Endodermal cell (in vitro differentiated cells): ENCODE measurements at regions not wholly inside any gene's neighbourhood (a gene's known extent, or its start where the extent isn't known, plus 50 kb on each side); places are given as distances from the start of the nearest gene placed in this dataset.

Experiments
- DNase-seq: peaks from one replicate; pipeline ENCODE4 v3.0.0-alpha.2; 2017
- H3K27ac ChIP-seq: 2 replicates; pipeline ENCODE4 v1.5.1; 2013; ENCODE audit warnings: mild to moderate bottlenecking, low read depth, low read length, moderate library complexity
- H3K27me3 ChIP-seq: 2 replicates; pipeline ENCODE4 v1.6.1; 2013; ENCODE audit warnings: mild to moderate bottlenecking, low read length, moderate library complexity; ENCODE audit not compliant: insufficient read depth, control insufficient read depth, poor library complexity, severe bottlenecking
- H3K36me3 ChIP-seq: 2 replicates; pipeline ENCODE4 v1.7.0; 2013; ENCODE audit warnings: mild to moderate bottlenecking, low read length, moderate library complexity; ENCODE audit not compliant: control insufficient read depth, insufficient read depth
- H3K4me1 ChIP-seq: one replicate; pipeline ENCODE4 v1.7.0; 2013; ENCODE audit warnings: low read length; ENCODE audit not compliant: control insufficient read depth, insufficient read depth
- H3K4me3 ChIP-seq: 2 replicates; pipeline ENCODE4 v1.5.1; 2013; ENCODE audit warnings: mild to moderate bottlenecking, low read length, moderate library complexity
- H3K9ac ChIP-seq: 2 replicates; pipeline ENCODE4 v1.6.1; 2013; ENCODE audit warnings: mild to moderate bottlenecking, low read length, moderate library complexity; ENCODE audit not compliant: poor library complexity, severe bottlenecking; ENCODE audit errors: extremely low read depth
- H3K9me3 ChIP-seq: 2 replicates; pipeline ENCODE4 v1.6.1; 2013; ENCODE audit warnings: mild to moderate bottlenecking, low read length, moderate library complexity; ENCODE audit not compliant: control insufficient read depth
- H3K27ac Mint-ChIP-seq: 2 replicates; pipeline ENCODE4 v1.8.0; 2020; ENCODE audit warnings: mixed read lengths
- H3K27me3 Mint-ChIP-seq: 2 replicates; pipeline ENCODE4 v1.8.0; 2021; ENCODE audit warnings: mild to moderate bottlenecking, mixed read lengths; ENCODE audit not compliant: insufficient read depth
- H3K36me3 Mint-ChIP-seq: 2 replicates; pipeline ENCODE4 v1.8.0; 2020; ENCODE audit warnings: low read depth, mixed read lengths
- H3K4me1 Mint-ChIP-seq: 2 replicates; pipeline ENCODE4 v1.8.0; 2020; ENCODE audit warnings: mixed read lengths
- H3K4me3 Mint-ChIP-seq: 2 replicates; pipeline ENCODE4 v1.8.0; 2020; ENCODE audit warnings: mild to moderate bottlenecking, moderate library complexity, mixed read lengths
- H3K9me3 Mint-ChIP-seq: 2 replicates; pipeline ENCODE4 v1.8.0; 2020; ENCODE audit warnings: mild to moderate bottlenecking, mixed read lengths
- CTCF ChIP-seq: fragments of 200-600 bp; sonication (generic); conservative IDR thresholded peaks from 2 replicates; pipeline ENCODE4 v1.5.0; 2021; ENCODE audit warnings: antibody characterized with exemption, mild to moderate bottlenecking
- WGBS, 2 experiments: methylation state at CpG; one replicate each; pipeline versions ENCODE4 v1.1.5 to v1.1.7; 2013; ENCODE audit warnings: missing lambda C conversion rate in 2 of 2, mixed read lengths in 1 of 2; ENCODE audit not compliant: insufficient coverage in 1 of 2, insufficient read length in 1 of 2; 5-methylcytosine and 5-hydroxymethylcytosine counted together

GRCh38 chr2:147174824-147175254, 670.0 kb upstream of the ACVR2A start:
- Mint-ChIP-seq H3K4me1 (peaks cover 12% of the 10 kb centered on the region), H3K4me3 (no peak overlapping the region), H3K36me3 (no peaks in the 10 kb centered on the region), H3K9me3 (peaks cover 6% of the 10 kb centered on the region), H3K27me3 (no peaks in the 10 kb centered on the region), H3K27ac (no peak overlapping the region)
- Histone ChIP-seq H3K27ac (no peak overlapping the region), H3K9me3 (no peaks in the 10 kb centered on the region), H3K27me3 (no peaks in the 10 kb centered on the region), H3K9ac (no peak overlapping the region), H3K36me3 (no peaks in the 10 kb centered on the region), H3K4me3 (no peak overlapping the region), H3K4me1 (no peaks in the 10 kb centered on the region)
- 71% methylated on average over 2 of the region's 2 CpGs; no CpG with 5 or more reads in 1 of the 2 experiments for WGBS, 2 experiments
- no peak for DNase-seq
- no peak for TF ChIP-seq CTCF

- H3K27me3 ChIP-seq, result no peaks in the 10 kb centered on the region
- H3K27ac ChIP-seq, result no peak overlapping the region
- no peaks in the 10 kb centered on the region for H3K4me1 ChIP-seq
- Mint-ChIP-seq H3K27ac (no peak overlapping the region), H3K4me1 (peaks cover 12% of the 10 kb centered on the region), H3K4me3 (no peak overlapping the region), H3K36me3 (no peaks in the 10 kb centered on the region), H3K9me3 (peaks cover 5% of the 10 kb centered on the region), H3K27me3 (no peaks in the 10 kb centered on the region)
- no peak for DNase-seq
- TF ChIP-seq CTCF, result no peak
- H3K9me3 ChIP-seq, result no peaks in the 10 kb centered on the region
- H3K9ac ChIP-seq, result no peak overlapping the region
- 93 to 100% methylated on average over 1 to 2 of the region's 2 CpGs for WGBS, 2 experiments
- H3K4me3 ChIP-seq, result no peak overlapping the region
- no peaks in the 10 kb centered on the region for H3K36me3 ChIP-seq
Measured at GRCh38 chr2:147173798-147174197, 671.0 kb upstream of the ACVR2A start.

- Histone ChIP-seq H3K4me3 (no peak overlapping the region), H3K9me3 (no peaks in the 10 kb centered on the region), H3K27ac (no peak overlapping the region), H3K4me1 (no peaks in the 10 kb centered on the region), H3K27me3 (no peaks in the 10 kb centered on the region), H3K36me3 (no peaks in the 10 kb centered on the region), H3K9ac (no peak overlapping the region)
- no peak overlapping the region for H3K27ac Mint-ChIP-seq
- H3K27me3 Mint-ChIP-seq, result no peaks in the 10 kb centered on the region
- TF ChIP-seq CTCF, result no peak
- H3K36me3 Mint-ChIP-seq, result no peaks in the 10 kb centered on the region
- H3K9me3 Mint-ChIP-seq, result no peaks in the 10 kb centered on the region
- H3K4me3 Mint-ChIP-seq, result no peak overlapping the region
- peaks cover 12% of the 10 kb centered on the region for H3K4me1 Mint-ChIP-seq
- WGBS, 2 experiments, result 87% methylated on average over 1 of the region's 1 CpG; no CpG with 5 or more reads in 1 of the 2 experiments
- no peak for DNase-seq
Measured at GRCh38 chr2:147173189-147173581, 671.6 kb upstream of the ACVR2A start.
